Sciatic nerve (tissue), 2 donors: ENCODE measurements at regions not wholly inside any gene's neighbourhood (a gene's known extent, or its start where the extent isn't known, plus 50 kb on each side); places are given as distances from the start of the nearest gene placed in this dataset.
A peak's percentile ranks its signal among the peaks of the same experiment; 100 is the strongest.
"Not testable (repeated sequence)": the region's sequence is repeated elsewhere in the genome, so short reads cannot be mapped to it uniquely, and the experiment has no call there.

Source experiments
- ATAC-seq: fragments of 200-7000 bp; cut with Tn5 transposase; one replicate; pipeline ENCODE4 v1.9.1; 2020; ENCODE audit warnings: mild to moderate bottlenecking, moderate library complexity
- DNase-seq: peaks from one replicate; pipeline ENCODE4 v3.0.0-alpha.2; 2020; ENCODE audit warnings: low spot score
- intact Hi-C: fragments of 100-400 bp; cut with DNase I; formaldehyde crosslinking; loops from one replicate; pipeline ENCODE4 v1.14.2; 2022
- donor health status: DM: no; HTN: no; CAD: no.
- donor health status: DM: no; HTN: no; CAD: no.

DNA sequence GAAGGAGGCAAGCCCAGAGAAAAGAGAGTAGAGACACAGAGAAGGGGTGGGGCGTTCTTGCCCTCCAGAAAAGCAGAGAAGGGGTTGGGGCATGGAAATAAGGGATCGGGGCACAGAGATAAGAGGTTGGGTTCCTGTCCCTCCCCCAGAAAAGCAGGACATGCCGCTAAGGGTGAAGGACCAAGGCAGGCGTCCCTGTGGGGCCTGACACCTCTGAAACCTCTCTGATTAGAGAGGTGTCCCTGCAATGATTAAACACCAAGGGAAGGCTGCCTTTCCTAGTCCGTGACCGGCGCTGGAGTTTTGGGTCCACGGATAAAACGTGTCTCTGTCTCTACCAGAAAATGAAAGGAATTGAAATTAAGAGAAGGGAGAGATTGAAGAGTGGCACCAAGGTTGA lies 914.0 kb upstream of the CRIM1 start:
- ATAC-seq, intact Hi-C loops, DNase-seq: not testable (repeated sequence)

DNA sequence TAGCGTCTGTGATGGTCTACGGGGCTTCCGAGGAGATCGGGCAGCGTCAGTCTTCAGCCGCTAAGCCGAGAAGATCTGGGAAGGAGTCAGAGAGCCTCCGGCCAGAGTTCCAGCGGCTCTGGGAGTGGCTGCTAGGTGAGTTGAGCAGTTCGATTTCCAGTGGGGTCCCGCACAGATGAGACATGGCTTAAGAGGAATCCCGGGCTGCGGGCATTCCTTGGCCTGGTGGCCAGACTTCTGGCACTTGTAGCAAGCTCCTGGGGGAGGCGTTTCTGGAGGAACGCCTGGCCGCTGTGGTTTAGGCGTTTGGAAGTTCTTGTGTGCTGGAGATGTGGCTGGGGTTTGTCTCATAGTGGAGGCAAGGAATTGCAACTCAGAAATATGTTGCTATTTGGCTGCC lies 915.3 kb upstream of the CRIM1 start:
- ATAC-seq, intact Hi-C loops, DNase-seq: not testable (repeated sequence)

DNA sequence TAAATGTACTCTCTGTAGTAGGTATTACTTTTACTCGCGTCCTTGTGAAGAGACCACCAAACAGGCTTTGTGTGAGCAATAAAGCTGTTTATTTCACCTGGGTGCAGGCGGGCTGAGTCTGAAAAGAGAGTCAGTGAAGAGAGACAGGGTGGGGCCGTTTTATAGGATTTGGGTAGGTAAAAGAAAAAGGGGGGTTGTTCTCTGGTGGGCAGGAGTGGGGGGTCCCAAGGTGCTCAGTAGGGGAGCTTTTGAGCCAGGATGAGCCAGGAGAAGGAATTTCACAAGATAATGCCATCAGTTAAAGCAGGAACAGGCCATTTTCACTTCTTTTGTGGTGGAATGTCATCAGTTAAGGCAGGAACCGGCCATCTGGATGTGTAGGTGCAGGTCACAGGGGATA lies 918.7 kb upstream of the CRIM1 start:
- ATAC-seq, DNase-seq, intact Hi-C loops: not testable (repeated sequence)

DNA sequence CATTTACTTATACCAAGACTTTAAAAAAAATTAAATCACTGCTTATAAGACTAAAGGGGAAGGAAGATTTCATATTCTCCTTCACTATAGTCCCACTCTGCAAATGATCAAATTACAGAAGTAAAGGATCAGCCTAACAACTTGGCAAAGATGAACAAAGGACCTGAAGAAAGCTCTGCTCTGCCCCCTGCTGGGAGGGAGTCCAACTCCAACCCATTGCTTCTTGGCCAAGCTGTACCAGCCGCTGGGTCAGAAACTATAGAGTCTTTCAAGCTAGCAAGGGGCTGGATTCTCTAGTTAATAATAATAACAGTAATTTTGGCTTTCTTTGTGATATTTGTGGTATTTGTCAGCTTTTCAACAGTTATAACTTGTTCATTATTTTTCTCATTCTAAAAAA lies 927.0 kb upstream of the CRIM1 start:
- intact Hi-C loops: no loop called here
- DNase-seq (no peak), ATAC-seq (peak; percentile 52)

DNA sequence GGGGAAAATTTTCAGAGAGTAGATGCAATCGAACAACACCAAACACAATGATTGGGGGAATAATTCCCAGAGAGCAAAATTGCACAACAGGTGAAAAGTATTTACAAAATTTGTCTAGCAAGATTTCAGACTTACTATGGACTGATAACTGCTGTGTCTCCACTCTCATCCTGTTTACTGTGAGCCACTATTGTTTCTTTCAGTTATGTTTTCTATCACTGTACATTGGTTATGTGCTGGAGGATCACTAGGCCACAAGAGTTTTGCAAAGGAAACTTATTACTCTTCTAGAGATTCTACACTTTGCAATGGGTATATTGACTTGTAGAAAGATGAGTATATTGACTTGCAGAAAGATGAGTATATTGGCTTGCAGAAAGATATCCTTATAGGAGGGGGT lies 934.1 kb upstream of the CRIM1 start:
- intact Hi-C loops: no loop called here
- ATAC-seq (no peak), DNase-seq (no peak)

DNA sequence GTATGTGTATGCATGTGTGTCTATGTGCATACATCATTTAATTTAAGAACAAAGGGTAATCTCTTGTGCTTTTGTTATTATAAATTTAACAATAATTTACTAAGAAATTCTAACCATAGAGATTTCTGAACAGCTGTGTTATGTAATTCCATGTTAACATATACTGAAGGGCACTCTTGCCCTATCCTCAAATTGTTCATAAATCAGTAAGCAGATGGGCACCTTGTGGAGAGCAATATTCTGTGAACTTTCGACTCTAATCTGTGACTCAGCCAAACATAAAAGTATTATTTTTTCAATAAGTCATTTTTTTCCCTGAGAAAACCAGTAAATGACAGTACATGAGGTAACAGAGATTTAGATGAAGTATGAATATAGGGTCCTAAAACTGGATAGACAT lies 938.3 kb upstream of the CRIM1 start:
- ATAC-seq: no peak
- intact Hi-C loops: no loop called here
- no peak for DNase-seq

DNA sequence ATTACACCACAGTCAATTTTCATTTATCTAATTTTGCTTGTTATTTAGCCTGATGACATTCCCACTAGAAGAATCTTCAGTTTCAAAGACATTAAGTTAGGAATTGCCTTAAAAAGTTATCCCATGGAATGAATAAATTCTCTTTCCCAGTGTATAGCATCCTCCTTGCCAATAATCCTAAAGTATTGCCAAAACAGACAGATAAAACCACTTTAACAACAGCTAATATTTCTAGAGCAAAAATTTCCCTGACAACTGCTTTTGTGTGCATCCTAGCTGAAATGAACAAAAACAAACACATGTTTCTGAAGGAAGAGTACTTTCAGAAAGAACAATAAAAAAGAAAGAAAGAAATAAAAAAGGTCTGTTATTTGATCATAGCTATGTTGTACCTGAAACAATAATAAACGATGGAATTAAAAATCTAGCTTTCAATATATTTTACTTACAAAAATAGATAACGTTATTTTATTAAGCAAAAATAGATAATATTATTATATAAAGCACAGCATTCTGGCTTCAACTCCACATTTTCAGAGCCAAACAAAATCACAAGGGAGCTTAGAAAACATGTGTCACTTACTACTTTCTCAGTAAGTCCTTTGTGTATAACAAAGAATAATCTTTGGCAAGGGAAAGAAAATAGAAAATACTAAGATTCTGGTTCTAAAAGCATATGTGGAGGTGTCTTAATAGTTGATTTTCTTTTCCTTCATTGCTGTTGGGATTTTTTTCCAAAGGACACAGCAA lies 939.0 kb upstream of the CRIM1 start:
- DNase-seq: no peak
- no peak for ATAC-seq
- intact Hi-C loops: no loop called here

DNA sequence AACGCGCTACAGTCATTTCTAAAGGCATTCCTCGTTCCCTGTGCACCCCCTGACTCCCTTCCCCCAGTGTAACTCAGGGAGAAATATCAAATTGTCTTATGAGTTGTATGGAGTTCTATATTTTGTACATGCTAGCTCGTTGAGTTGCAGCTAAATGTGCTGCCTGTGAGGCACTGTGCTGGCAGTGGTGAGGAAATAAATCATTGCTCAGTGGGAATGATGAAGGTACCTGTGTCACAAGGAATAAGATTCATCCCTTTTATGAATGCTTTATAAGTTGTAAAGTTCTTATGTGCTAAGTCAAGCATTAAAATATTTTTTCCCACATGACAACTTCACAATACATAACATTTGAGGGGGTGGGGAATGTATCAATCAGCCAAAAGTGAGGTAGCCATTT lies 939.6 kb upstream of the CRIM1 start:
- intact Hi-C loops: no loop called here
- no peak for ATAC-seq
- DNase-seq: no peak

DNA sequence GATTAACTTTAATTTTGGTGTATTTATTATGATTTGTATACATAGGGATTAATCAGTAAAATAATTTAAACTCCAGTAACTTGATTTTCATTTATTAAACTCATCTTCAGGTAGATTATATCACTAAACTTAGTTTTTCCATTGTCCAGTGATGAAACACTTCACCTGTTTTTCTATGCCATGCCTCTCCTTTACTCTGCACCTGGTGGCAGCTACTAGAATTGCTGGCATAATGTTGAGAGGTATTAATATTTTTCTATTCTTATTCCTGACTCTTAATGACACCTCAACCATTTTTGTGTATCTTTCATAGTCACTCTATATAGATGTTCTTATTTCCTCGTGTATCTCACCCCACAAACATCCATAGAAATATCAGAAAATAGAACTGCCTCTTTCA lies 940.3 kb upstream of the CRIM1 start:
- intact Hi-C loops: no loop called here
- ATAC-seq: no peak
- no peak for DNase-seq

DNA sequence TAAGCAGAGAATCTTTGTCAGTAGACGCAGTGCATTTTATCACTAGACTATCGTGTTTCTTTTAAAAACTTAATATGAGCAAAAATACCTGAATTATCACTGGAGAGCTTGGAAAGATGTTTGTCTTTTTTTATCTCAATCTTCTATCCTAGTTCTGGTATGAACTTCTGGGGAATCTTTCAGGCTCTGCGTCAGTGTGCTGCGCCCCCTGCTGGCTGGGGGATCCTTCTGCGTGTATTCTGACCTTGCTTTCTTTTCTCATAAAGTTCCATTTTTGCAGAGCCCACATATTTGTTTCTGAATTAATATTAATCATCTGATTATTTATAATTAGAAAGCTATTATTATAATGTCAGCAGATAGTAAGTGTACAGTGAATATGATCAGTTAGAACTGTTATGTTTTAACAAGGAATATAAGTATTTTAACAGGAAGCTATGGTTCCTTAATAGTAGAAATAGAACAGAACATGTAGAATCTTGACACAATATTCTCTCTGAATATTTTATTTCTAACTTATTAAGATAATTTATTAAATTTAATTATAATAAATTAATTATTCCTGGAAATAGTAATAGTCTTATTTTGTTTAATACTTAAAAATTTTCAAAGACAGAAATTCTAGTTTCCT lies 945.0 kb upstream of the CRIM1 start:
- ATAC-seq (no peak), DNase-seq (peak; percentile 71)
- intact Hi-C loops: no loop called here

DNA sequence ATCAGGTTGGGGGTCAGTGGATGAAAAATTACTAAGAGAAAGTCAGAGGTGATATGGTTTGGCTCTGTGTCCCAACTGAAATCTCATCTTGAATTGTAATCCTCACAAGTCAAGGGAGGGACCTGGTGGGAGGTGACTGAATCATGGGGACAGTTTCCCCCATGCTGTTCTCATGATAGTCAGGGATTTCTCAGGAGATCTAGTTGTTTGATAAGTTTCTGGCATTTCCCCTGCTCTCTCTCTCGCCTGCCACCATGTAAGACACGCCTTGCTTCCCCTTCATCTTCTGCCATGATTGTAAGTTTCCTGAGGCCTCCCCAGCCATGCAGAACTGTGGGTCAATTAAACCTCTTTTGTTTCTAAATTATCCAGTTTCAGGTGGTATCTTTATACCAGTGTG lies 945.8 kb upstream of the CRIM1 start:
- intact Hi-C loops: no loop called here
- ATAC-seq (no peak), DNase-seq (no peak)

DNA sequence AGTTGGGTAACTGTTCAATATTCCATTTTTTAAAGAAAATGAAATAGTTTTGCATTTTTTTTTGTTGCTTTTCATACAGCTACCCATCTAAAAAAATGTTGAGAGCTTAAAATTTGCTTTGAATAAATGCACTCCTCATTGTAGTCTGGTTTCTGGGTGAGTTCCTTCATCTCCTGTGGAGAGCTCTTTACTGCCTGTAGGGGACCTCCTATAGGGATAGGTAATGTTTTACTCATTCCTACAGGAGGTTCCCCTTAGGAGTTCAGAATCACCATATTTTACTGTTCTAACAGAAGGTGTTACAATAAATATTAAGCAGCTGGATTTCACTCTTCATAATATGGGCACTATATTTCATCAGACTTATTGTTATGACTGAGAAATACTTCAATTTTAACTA lies 947.3 kb upstream of the CRIM1 start:
- DNase-seq: no peak
- no peak for ATAC-seq
- intact Hi-C loops: no loop called here

DNA sequence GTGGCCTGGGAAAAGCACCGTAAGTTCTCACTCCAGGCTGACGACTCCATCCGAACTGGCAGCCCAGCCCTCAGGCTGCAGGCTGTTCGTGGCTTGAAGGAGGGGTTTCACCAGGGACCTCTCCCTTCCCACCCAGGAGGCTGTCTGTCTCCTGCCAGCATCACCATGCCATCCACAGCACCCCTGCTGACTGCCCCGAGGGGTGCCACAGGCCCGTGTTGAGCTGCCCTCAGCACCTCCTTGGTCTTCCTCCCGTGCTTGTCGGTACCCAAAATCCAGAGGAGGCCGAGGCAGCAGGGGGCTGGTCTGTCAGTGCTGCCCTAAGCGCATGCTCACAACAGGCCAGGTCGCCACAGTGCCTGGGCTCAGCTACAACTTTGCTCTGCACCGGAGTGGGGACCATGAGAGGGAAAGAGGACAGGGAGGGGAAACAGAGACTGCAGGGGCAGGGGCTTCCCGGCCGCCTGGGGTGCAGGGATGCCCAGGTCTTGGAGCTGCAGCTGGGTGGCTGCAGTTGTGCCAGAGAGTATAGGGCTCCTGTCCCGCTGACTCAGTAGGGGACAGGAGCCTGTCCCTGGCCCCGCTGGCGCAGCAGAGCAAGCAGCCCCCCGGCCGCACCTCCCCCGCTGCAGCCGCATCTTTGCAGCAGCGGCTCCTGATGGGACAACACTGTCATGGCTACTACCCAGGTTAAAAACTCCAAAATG lies 963.7 kb upstream of the CRIM1 start:
- intact Hi-C loops: no loop called here
- no peak for DNase-seq
- peak; percentile 42 for ATAC-seq

DNA sequence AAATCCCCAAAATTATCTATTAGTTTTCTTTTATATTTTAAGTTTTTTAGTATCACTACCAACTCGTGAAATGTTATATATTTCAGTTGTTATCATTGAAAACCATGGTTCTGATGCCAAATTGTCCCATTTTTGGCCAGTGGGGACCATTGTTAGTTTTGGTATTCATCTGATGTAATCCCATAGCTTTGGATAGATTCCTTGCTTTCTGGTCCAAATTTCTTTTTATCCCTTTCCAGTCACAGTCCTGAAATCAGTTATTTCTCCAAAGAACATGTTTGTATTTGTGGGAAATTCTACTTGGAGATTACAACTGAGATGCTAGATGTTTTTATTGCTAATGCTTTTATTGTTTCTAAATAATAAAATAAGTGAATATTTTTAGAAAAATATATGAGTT lies 976.8 kb upstream of the CRIM1 start:
- DNase-seq (no peak), ATAC-seq (no peak)
- intact Hi-C loops: no loop called here

DNA sequence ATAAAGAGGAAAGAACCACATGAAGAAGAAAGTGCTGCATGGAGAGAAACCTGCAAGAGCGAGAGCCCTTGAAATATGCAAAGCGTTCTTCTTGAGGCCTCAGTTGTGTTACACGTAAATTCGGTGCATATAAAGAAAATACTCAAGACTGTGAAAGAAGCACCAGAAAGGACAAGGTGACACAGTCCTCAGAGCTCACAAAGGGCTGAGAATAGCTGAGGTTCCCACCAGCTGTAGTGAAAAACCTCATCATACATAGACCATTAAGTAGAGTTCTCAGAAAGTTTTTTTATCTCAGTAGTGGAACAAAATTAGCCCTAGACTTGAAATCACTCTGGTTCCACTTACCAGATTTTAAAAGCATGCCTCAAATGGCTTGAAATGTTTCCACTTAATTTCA lies 980.7 kb upstream of the CRIM1 start:
- DNase-seq (no peak), ATAC-seq (no peak)
- intact Hi-C loops: no loop called here

DNA sequence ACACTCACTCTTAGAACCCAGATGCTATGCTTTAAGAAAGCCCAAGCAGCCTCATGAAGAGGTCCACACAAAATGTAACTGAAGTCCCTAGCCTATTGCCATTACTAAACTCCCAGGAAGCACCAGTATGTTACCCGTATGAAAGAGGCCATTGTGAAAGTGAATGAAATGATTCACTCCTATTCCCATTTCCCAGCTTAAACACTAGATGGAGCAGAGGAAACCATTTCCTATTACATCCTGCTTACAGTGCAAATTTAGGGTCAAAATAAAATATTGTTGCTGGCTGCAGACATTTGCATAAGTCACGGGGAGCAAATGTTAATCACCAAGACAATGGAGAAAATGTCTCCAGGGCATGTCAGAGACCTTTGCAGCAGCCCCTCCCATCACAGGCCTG lies 989.7 kb upstream of the CRIM1 start:
- no peak for DNase-seq
- ATAC-seq: no peak
- intact Hi-C loops: no loop called here

DNA sequence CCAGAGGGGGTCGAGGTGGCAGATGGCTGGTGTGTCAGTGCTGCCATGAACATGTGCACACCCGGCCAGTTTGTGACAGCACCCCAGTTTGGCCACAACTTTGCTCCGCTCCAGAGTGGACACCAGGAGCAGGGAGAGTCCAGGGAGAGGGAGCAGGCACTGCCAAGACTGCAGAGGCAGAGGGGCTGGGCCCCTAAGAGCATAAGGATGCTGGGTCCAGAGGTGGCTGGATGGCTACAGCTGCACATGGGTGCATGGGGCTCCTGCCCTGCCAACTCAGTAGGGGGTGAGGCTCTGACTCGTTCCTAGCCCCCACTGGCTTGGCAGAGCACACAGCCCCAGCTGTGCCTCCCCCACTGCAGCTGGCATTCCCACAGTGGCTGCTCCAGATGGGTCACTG lies 999.2 kb upstream of the CRIM1 start:
- peak; percentile 28 for ATAC-seq
- intact Hi-C loops: no loop called here
- DNase-seq: no peak

DNA sequence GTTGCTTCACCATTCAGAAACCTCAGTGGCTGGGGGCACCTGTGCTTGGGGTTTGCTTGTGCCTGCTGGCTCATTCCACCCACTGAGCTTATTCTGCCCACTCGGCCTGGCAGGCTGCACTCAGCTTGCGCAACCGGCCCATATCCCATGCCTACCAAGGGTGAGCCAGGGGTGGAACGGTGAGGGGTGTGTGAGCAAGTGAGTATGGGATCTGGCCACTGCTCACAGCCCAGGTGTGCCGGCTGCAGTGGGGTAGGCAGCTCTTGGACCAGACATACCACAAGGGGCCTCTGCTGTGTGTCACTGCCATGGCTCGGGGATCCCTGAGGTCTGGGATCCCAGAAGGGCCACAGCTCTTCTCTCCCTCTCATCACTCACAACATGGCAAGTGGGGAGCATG lies 1000.5 kb upstream of the CRIM1 start:
- ATAC-seq: no peak
- no peak for DNase-seq
- intact Hi-C loops: no loop called here

DNA sequence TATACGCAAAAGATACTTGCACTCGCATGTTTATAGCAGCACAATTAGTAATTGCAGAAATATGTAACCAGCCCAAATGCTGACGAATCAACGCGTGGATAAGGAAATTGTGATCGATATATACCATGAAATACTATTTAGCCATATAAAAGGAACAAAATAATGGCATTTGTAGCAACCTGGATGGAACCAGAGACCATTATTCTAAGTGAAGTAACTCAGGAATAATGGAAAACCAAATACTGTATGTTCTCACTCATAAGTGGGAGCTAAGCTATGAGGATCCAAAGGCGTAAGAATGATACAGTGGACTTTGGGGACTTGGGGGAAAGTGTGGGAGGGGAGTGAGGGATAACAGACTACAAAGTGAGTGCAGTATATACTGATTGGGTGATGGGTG lies 1008.0 kb upstream of the CRIM1 start:
- intact Hi-C loops: no loop called here
- no peak for ATAC-seq
- DNase-seq: no peak

DNA sequence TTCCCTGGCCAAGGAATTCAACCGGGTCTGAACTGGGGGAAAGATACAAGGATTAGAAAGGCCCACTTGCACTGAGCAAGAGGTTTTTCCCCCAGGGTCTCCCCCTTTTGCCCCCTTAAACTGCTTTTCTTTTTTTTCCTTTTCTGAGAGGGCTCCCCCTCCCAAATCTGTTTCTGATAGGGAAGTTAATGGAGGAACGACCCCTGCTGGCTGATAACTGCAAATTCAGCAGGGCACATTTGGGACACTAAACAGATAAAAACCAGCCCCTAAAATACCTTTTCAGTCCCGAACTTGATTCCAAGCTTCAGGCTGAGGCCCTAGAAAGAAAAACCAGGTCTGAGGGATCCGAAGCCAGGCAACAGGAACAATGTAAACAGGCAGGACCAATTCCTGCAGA lies 1012.4 kb upstream of the CRIM1 start:
- DNase-seq (no peak), ATAC-seq (no peak)
- intact Hi-C loops: no loop called here
